ELF-1 (cell line): ENCODE measurements at regions not wholly inside any gene's neighbourhood (a gene's known extent, or its start where the extent isn't known, plus 50 kb on each side); places are given as distances from the start of the nearest gene placed in this dataset.

Source experiments
- DNase-seq: peaks from one replicate; pipeline ENCODE4 v3.0.0-alpha.2; 2016; ENCODE audit warnings: low read depth, low spot score

- DNase-seq = no peak
Measured at GRCh38 chr10:43000651-43001426, 76.0 kb upstream of the RET start.

- DNase-seq = no peak
Measured at GRCh38 chr10:43001427-43001795, 75.5 kb upstream of the RET start.

GRCh38 chr10:43002596-43002995 is 74.3 kb upstream of the RET start:
- no peak for DNase-seq

- no peak for DNase-seq
Measured at GRCh38 chr10:43006490-43006889, 70.4 kb upstream of the RET start.

GRCh38 chr10:43012578-43012977 is 64.3 kb upstream of the RET start:
- peak; percentile 70 for DNase-seq

- no peak for DNase-seq
Measured at GRCh38 chr10:43013065-43013464, 63.8 kb upstream of the RET start.

GRCh38 chr10:43024524-43024923 is 52.3 kb upstream of the RET start:
- DNase-seq = no peak

GRCh38 chr10:43024942-43025700 is 51.7 kb upstream of the RET start:
- no peak for DNase-seq

GRCh38 chr10:43026039-43026973 is 50.6 kb upstream of the RET start:
- peak; percentile 90 for DNase-seq
